K562 (cell line): ENCODE measurements at regions not wholly inside any gene's neighbourhood (a gene's known extent, or its start where the extent isn't known, plus 50 kb on each side); places are given as distances from the start of the nearest gene placed in this dataset.
A peak's percentile ranks its signal among the peaks of the same experiment; 100 is the strongest.

Experiments used
- CBX3 ChIP-seq, 2 experiments: IDR thresholded peaks; 1 replicate in 1 of 2; 2 replicates in 1 of 2; pipeline ENCODE4 v1.6.1; 2012; ENCODE audit warnings: inconsistent platforms in 2 of 2, low read length in 2 of 2, borderline replicate concordance in 1 of 2, control low read depth in 1 of 2
- CC2D1A ChIP-seq: fragments of 450-650 bp; IDR thresholded peaks from 2 replicates; pipeline ENCODE4 v1.6.1; 2017; ENCODE audit warnings: mild to moderate bottlenecking
- HEY1 ChIP-seq: fragments of 250-450 bp; sonication (Bioruptor Pico); IDR thresholded peaks from 2 replicates; pipeline ENCODE4 v1.5.0; 2020; ENCODE audit warnings: mild to moderate bottlenecking, moderate library complexity, borderline replicate concordance
- PHF8 ChIP-seq: fragments of 200-600 bp; sonication (generic); IDR thresholded peaks from 2 replicates; pipeline ENCODE4 v1.6.1; 2012; ENCODE audit warnings: mixed run types, mild to moderate bottlenecking, inconsistent platforms, low read length, moderate library complexity, borderline replicate concordance
- REST ChIP-seq, 2 experiments: fragments of 450-650 bp; formaldehyde crosslinking in 1 of 2; IDR thresholded peaks; 2 replicates each; pipeline versions ENCODE4 v1.4.0 to v1.6.1; 2014 to 2020; ENCODE audit warnings: mild to moderate bottlenecking in 2 of 2, borderline replicate concordance in 1 of 2, low read depth in 1 of 2
- TCF3 ChIP-seq: sonication (generic); formaldehyde crosslinking; IDR thresholded peaks from 2 replicates; pipeline ENCODE4 v1.4.0; 2020; ENCODE audit warnings: mild to moderate bottlenecking, missing genetic modification reagents
- TSC22D4 ChIP-seq: fragments of 450-650 bp; IDR thresholded peaks from 2 replicates; pipeline ENCODE4 v1.6.1; 2016; ENCODE audit warnings: missing genetic modification characterization, missing biosample characterization, control low read depth
- ZBTB12 ChIP-seq: fragments of 250-450 bp; sonication (Bioruptor Pico); IDR thresholded peaks from 2 replicates; pipeline ENCODE4 v1.4.0; 2020
- ZNF217 ChIP-seq: sonication (generic); formaldehyde crosslinking; IDR thresholded peaks from 2 replicates; pipeline ENCODE4 v1.8.0; 2022; ENCODE audit warnings: mild to moderate bottlenecking, missing genetic modification reagents
- ZNF239 ChIP-seq: fragments of 250-450 bp; sonication (Bioruptor Pico); IDR thresholded peaks from 2 replicates; pipeline ENCODE4 v1.4.0; 2020; ENCODE audit warnings: mild to moderate bottlenecking
- TF ChIP-seq, protein P1 (sequence below), 3 experiments: IDR thresholded peaks in 2 of 3; conservative IDR thresholded peaks in 1 of 3; 2 replicates each; pipeline ENCODE4 v1.5.1; 2011 to 2012; ENCODE audit warnings: low read length in 3 of 3, mild to moderate bottlenecking in 3 of 3, control low read depth in 2 of 3, improper control_type of control experiment in 1 of 3, inconsistent platforms in 1 of 3, low read depth in 1 of 3, mixed read lengths in 1 of 3, moderate library complexity in 1 of 3; ENCODE audit not compliant: insufficient read depth in 2 of 3

- TF ChIP-seq REST (IDR thresholded peaks at IDR 0.05; ENCODE audit: borderline replicate concordance), result peak; percentile 14; the same call in 1 of the 2 replicates
- no peak for TF ChIP-seq REST (CRISPR knock-in tag; IDR thresholded peaks at IDR 0.05; ENCODE audit: low read depth)
- TF ChIP-seq CC2D1A, result peak; percentile 28; the same call in 1 of the 2 replicates
- no peak for TF ChIP-seq ZNF239 (CRISPR knock-in tag)
- no peak for TF ChIP-seq ZNF217 (CRISPR knock-in tag)
- peak in 1 of 2 experiments; percentile 70; a peak in 1 of 3 replicates for TF ChIP-seq CBX3 (IDR thresholded peaks at IDR 0.05; ENCODE audit: borderline replicate concordance in 1 of 2, low read length in 2 of 2)
- TF ChIP-seq TSC22D4 (tag), result no peak
- TF ChIP-seq, protein P1, sequence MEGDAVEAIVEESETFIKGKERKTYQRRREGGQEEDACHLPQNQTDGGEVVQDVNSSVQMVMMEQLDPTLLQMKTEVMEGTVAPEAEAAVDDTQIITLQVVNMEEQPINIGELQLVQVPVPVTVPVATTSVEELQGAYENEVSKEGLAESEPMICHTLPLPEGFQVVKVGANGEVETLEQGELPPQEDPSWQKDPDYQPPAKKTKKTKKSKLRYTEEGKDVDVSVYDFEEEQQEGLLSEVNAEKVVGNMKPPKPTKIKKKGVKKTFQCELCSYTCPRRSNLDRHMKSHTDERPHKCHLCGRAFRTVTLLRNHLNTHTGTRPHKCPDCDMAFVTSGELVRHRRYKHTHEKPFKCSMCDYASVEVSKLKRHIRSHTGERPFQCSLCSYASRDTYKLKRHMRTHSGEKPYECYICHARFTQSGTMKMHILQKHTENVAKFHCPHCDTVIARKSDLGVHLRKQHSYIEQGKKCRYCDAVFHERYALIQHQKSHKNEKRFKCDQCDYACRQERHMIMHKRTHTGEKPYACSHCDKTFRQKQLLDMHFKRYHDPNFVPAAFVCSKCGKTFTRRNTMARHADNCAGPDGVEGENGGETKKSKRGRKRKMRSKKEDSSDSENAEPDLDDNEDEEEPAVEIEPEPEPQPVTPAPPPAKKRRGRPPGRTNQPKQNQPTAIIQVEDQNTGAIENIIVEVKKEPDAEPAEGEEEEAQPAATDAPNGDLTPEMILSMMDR (IDR thresholded peaks at IDR 0.05 in 2 of 3, conservative IDR thresholded peaks at IDR 0.05 in 1 of 3; ENCODE audit: insufficient read depth in 2 of 3, low read depth in 1 of 3, low read length in 3 of 3), result peak; percentile 88 to 98 (median 95)
- no peak for TF ChIP-seq PHF8
- no peak for TF ChIP-seq ZBTB12 (CRISPR knock-in tag)
- TF ChIP-seq HEY1 (CRISPR knock-in tag), result no peak
- peak; percentile 28; the same call in 1 of the 2 replicates for TF ChIP-seq TCF3 (CRISPR knock-in tag)
Observed at GRCh38 chr6:137589067-137589848, 95.1 kb upstream of the OLIG3 start (continued).
